ENCODE measurements at regions not wholly inside any gene's neighbourhood (a gene's known extent, or its start where the extent isn't known, plus 50 kb on each side); places are given as distances from the start of the nearest gene placed in this dataset.

DNA sequence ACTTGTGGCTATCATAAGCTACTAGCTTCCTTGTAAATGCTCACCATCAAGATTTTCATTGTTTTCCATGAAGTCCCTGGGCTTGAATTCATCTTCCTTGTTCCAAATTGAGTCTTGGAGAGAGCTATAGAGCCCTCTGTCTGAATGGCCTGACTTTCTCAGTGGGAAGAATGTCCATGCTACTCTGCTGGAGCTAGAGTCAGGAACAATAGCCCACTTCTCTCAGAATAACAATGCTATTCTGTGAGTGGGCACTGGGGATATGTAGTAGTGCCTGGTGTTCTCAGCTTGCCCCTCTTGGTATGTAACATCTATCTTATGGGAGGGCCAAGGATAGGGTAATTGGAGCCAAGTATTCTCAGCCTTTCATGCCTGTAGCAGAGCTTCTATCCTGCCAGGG, 127.6 kb upstream of the TRHDE start:
- TF ChIP-seq, protein P1, sequence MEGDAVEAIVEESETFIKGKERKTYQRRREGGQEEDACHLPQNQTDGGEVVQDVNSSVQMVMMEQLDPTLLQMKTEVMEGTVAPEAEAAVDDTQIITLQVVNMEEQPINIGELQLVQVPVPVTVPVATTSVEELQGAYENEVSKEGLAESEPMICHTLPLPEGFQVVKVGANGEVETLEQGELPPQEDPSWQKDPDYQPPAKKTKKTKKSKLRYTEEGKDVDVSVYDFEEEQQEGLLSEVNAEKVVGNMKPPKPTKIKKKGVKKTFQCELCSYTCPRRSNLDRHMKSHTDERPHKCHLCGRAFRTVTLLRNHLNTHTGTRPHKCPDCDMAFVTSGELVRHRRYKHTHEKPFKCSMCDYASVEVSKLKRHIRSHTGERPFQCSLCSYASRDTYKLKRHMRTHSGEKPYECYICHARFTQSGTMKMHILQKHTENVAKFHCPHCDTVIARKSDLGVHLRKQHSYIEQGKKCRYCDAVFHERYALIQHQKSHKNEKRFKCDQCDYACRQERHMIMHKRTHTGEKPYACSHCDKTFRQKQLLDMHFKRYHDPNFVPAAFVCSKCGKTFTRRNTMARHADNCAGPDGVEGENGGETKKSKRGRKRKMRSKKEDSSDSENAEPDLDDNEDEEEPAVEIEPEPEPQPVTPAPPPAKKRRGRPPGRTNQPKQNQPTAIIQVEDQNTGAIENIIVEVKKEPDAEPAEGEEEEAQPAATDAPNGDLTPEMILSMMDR (IDR thresholded peaks at IDR 0.05; ENCODE audit: insufficient read depth, low read depth, low read length), result no peak
- POLR2A ChIA-PET, result no interaction called here
- no peak for DNase-seq (ENCODE audit: low read depth)
- Histone ChIP-seq H3K36me3 (ENCODE audit: control insufficient read depth, insufficient read depth, low read length) (no peaks in the 10 kb centered on the region), H3K27me3 (ENCODE audit: control insufficient read depth, insufficient read depth, low read length) (no peaks in the 10 kb centered on the region), H3K4me3 (ENCODE audit: low read depth, low read length) (no peak overlapping the region)
- CTCF ChIA-PET, result interaction anchor here (1.6 kb wide), 1 partner anchor 10 kb away, joined by 4 read pairs; no protein-coding TSS in a partner anchor

DNA sequence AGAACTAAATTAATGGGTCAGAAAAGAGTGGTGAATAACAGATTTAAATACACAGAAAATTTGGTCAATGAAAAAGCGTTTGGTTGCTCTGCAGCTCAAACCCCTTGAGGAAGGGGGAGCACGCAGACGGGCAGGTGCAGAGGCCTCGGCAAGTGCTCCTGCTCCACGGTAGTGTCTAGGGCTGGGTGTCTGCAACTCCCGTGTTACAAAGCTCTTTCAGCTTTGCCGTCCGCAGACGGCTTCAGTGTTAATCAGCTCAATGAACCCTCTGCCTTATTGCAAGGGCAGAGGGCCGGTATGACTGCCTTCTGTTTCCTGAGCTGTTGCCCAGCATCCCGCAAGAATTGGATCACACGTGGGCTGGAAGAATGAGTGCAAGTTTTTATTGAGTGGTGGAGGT, 125.7 kb upstream of the TRHDE start:
- no peak overlapping the region for H3K4me3 ChIP-seq (ENCODE audit: low read depth, low read length)
- H3K27me3 ChIP-seq (ENCODE audit: control insufficient read depth, insufficient read depth, low read length), result no peaks in the 10 kb centered on the region
- CTCF ChIA-PET, result interaction anchor here (1.0 kb wide), 1 partner anchor 14 kb away, joined by 4 read pairs; no protein-coding TSS in a partner anchor
- TF ChIP-seq, protein P1 (IDR thresholded peaks at IDR 0.05; ENCODE audit: insufficient read depth, low read depth, low read length), result no peak
- no peak for DNase-seq (ENCODE audit: low read depth)
- POLR2A ChIA-PET, result no interaction called here
- H3K36me3 ChIP-seq (ENCODE audit: control insufficient read depth, insufficient read depth, low read length), result no peaks in the 10 kb centered on the region

- Histone ChIP-seq H3K4me3 (ENCODE audit: low read depth, low read length) (no peak overlapping the region), H3K36me3 (ENCODE audit: control insufficient read depth, insufficient read depth, low read length) (no peaks in the 10 kb centered on the region)
- CTCF ChIA-PET, result no interaction called here
These were observed 123.5 kb upstream of the TRHDE start for GRCh38 chr12:72148709-72149108.

GRCh38 chr12:72162875-72163274, 109.3 kb upstream of the TRHDE start:
- POLR2A ChIA-PET, result no interaction called here
- no peak overlapping the region for H3K4me3 ChIP-seq (ENCODE audit: low read depth, low read length)
- no peaks in the 10 kb centered on the region; the same call in 1 of the 2 replicates for H3K27me3 ChIP-seq (ENCODE audit: control insufficient read depth, insufficient read depth, low read length)
- TF ChIP-seq, protein P1 (IDR thresholded peaks at IDR 0.05; ENCODE audit: insufficient read depth, low read depth, low read length), result no peak
- no peaks in the 10 kb centered on the region for H3K36me3 ChIP-seq (ENCODE audit: control insufficient read depth, insufficient read depth, low read length)
- CTCF ChIA-PET, result interaction anchor here (1.4 kb wide), 1 partner anchor 22 kb away, joined by 3 read pairs; no protein-coding TSS in a partner anchor
- DNase-seq (ENCODE audit: low read depth), result no peak

More at GRCh38 chr12:72148709-72149108, 123.5 kb upstream of the TRHDE start:
- H3K27me3 ChIP-seq (ENCODE audit: control insufficient read depth, insufficient read depth, low read length), result no peaks in the 10 kb centered on the region
- no peak for DNase-seq (ENCODE audit: low read depth)
- POLR2A ChIA-PET, result no interaction called here
- TF ChIP-seq, protein P1 (IDR thresholded peaks at IDR 0.05; ENCODE audit: insufficient read depth, low read depth, low read length), result no peak

GRCh38 chr12:72168851-72169250, 103.3 kb upstream of the TRHDE start:
- POLR2A ChIA-PET, result no interaction called here
- no peak for DNase-seq (ENCODE audit: low read depth)
- CTCF ChIA-PET, result interaction anchor here (0.5 kb wide), 1 partner anchor 28 kb away, joined by 3 read pairs; no protein-coding TSS in a partner anchor
- Histone ChIP-seq H3K27me3 (ENCODE audit: control insufficient read depth, insufficient read depth, low read length) (no peaks in the 10 kb centered on the region; the same call in 1 of the 2 replicates), H3K36me3 (ENCODE audit: control insufficient read depth, insufficient read depth, low read length) (no peaks in the 10 kb centered on the region), H3K4me3 (ENCODE audit: low read depth, low read length) (no peak overlapping the region)
- TF ChIP-seq, protein P1 (IDR thresholded peaks at IDR 0.05; ENCODE audit: insufficient read depth, low read depth, low read length), result no peak

Data from BJ (cell line).